T-helper 17 cell (primary cell): ENCODE measurements at regions not wholly inside any gene's neighbourhood (a gene's known extent, or its start where the extent isn't known, plus 50 kb on each side); places are given as distances from the start of the nearest gene placed in this dataset.
"Not testable (repeated sequence)": the region's sequence is repeated elsewhere in the genome, so short reads cannot be mapped to it uniquely, and the experiment has no call there.

Source experiments
- ATAC-seq: fragments of 150-1000 bp; cut with Tn5 transposase; 2 replicates; pipeline ENCODE4 v1.10.0; 2021; ENCODE audit warnings: mild to moderate bottlenecking, moderate library complexity
- DNase-seq, 3 donors: peaks; one replicate each; pipeline versions ENCODE4 v3.0.0 to v3.0.0-alpha.2; 2020 to 2021
- H3K9me3 ChIP-seq: one replicate; pipeline ENCODE4 v1.7.0; 2013; ENCODE audit warnings: low read length, mild to moderate bottlenecking; ENCODE audit not compliant: control insufficient read depth, poor library complexity, severe bottlenecking
- H3K27ac Mint-ChIP-seq: one replicate; pipeline ENCODE4 v1.8.0; 2022; ENCODE audit warnings: mild to moderate bottlenecking, moderate library complexity, mixed read lengths
- H3K27me3 Mint-ChIP-seq: one replicate; pipeline ENCODE4 v1.8.0; 2022; ENCODE audit warnings: mixed read lengths
- H3K36me3 Mint-ChIP-seq: one replicate; pipeline ENCODE4 v1.8.0; 2022; ENCODE audit warnings: low read depth, mixed read lengths
- H3K4me1 Mint-ChIP-seq: one replicate; pipeline ENCODE4 v1.8.0; 2022; ENCODE audit warnings: mild to moderate bottlenecking, mixed read lengths
- H3K4me3 Mint-ChIP-seq: one replicate; pipeline ENCODE4 v1.8.0; 2022; ENCODE audit warnings: mild to moderate bottlenecking, moderate library complexity, mixed read lengths

GRCh38 chr6:148635070-148635743, 111.6 kb upstream of the UST start:
- no peaks in the 10 kb centered on the region for H3K27me3 Mint-ChIP-seq

GRCh38 chr6:148641836-148642235, 105.0 kb upstream of the UST start:
- H3K36me3 Mint-ChIP-seq, H3K9me3 ChIP-seq, H3K4me1 Mint-ChIP-seq, DNase-seq, H3K27ac Mint-ChIP-seq, ATAC-seq, H3K4me3 Mint-ChIP-seq, H3K27me3 Mint-ChIP-seq: not testable (repeated sequence)

More at GRCh38 chr6:148635070-148635743, 111.6 kb upstream of the UST start:
- H3K4me3 Mint-ChIP-seq: peak overlapping the region; percentile 2
- peaks cover 9% of the 10 kb centered on the region for H3K4me1 Mint-ChIP-seq
- H3K27ac Mint-ChIP-seq: no peak overlapping the region
- no peaks in the 10 kb centered on the region for H3K36me3 Mint-ChIP-seq
- no peak for DNase-seq
- H3K9me3 ChIP-seq: no peaks in the 10 kb centered on the region
- ATAC-seq: no peak

- H3K36me3 Mint-ChIP-seq, H3K4me1 Mint-ChIP-seq, DNase-seq, ATAC-seq, H3K4me3 Mint-ChIP-seq, H3K9me3 ChIP-seq, H3K27ac Mint-ChIP-seq: not testable (repeated sequence)
- peaks cover 12% of the 10 kb centered on the region for H3K27me3 Mint-ChIP-seq
Observed at GRCh38 chr6:148643208-148643607, 103.6 kb upstream of the UST start.

- DNase-seq, ATAC-seq, H3K27ac Mint-ChIP-seq, H3K4me3 Mint-ChIP-seq, H3K9me3 ChIP-seq, H3K36me3 Mint-ChIP-seq, H3K4me1 Mint-ChIP-seq: not testable (repeated sequence)
- peaks cover 18% of the 10 kb centered on the region for H3K27me3 Mint-ChIP-seq
Observed at GRCh38 chr6:148645049-148645448, 101.8 kb upstream of the UST start.

- ATAC-seq (no peak), DNase-seq (no peak)
- Mint-ChIP-seq H3K4me1 (no peaks in the 10 kb centered on the region), H3K36me3 (peaks cover 2% of the 10 kb centered on the region), H3K27me3 (peaks cover 18% of the 10 kb centered on the region), H3K4me3 (no peak overlapping the region), H3K27ac (no peak overlapping the region)
- H3K9me3 ChIP-seq: no peaks in the 10 kb centered on the region
Observed at GRCh38 chr6:148648754-148649453, 97.9 kb upstream of the UST start.

- no peaks in the 10 kb centered on the region for H3K9me3 ChIP-seq
- Mint-ChIP-seq H3K27me3 (peaks cover 18% of the 10 kb centered on the region), H3K4me1 (no peaks in the 10 kb centered on the region), H3K4me3 (no peak overlapping the region), H3K36me3 (peaks cover 2% of the 10 kb centered on the region), H3K27ac (no peak overlapping the region)
- DNase-seq (no peak), ATAC-seq (no peak)
Observed at GRCh38 chr6:148649454-148649963, 97.3 kb upstream of the UST start.

GRCh38 chr6:148650941-148651505, 95.8 kb upstream of the UST start:
- Mint-ChIP-seq H3K4me3 (no peak overlapping the region), H3K36me3 (no peaks in the 10 kb centered on the region), H3K4me1 (no peaks in the 10 kb centered on the region), H3K27me3 (peaks cover 10% of the 10 kb centered on the region), H3K27ac (no peak overlapping the region)
- ATAC-seq: no peak
- no peak for DNase-seq
- no peaks in the 10 kb centered on the region for H3K9me3 ChIP-seq

- Mint-ChIP-seq H3K27ac (no peak overlapping the region), H3K4me3 (no peak overlapping the region), H3K4me1 (no peaks in the 10 kb centered on the region), H3K27me3 (peaks cover 10% of the 10 kb centered on the region), H3K36me3 (no peaks in the 10 kb centered on the region)
- ATAC-seq: no peak
- DNase-seq: no peak
- H3K9me3 ChIP-seq: no peaks in the 10 kb centered on the region
Observed at GRCh38 chr6:148652205-148652604, 94.6 kb upstream of the UST start.

GRCh38 chr6:148653138-148653776, 93.6 kb upstream of the UST start:
- H3K27me3 Mint-ChIP-seq: peaks cover 5% of the 10 kb centered on the region
- H3K36me3 Mint-ChIP-seq: no peaks in the 10 kb centered on the region
- DNase-seq: no peak
- no peak overlapping the region for H3K27ac Mint-ChIP-seq
- ATAC-seq: no peak
- H3K4me1 Mint-ChIP-seq: no peaks in the 10 kb centered on the region
- H3K4me3 Mint-ChIP-seq: no peak overlapping the region
- H3K9me3 ChIP-seq: no peaks in the 10 kb centered on the region

GRCh38 chr6:148657048-148657447, 89.8 kb upstream of the UST start:
- Mint-ChIP-seq H3K4me3 (no peak overlapping the region), H3K36me3 (no peaks in the 10 kb centered on the region), H3K27ac (no peak overlapping the region), H3K27me3 (no peaks in the 10 kb centered on the region), H3K4me1 (no peaks in the 10 kb centered on the region)
- ATAC-seq (peak; percentile 12), DNase-seq (no peak)
- no peaks in the 10 kb centered on the region for H3K9me3 ChIP-seq

- no peaks in the 10 kb centered on the region for H3K9me3 ChIP-seq
- no peak overlapping the region for H3K4me3 Mint-ChIP-seq
- H3K27me3 Mint-ChIP-seq: no peaks in the 10 kb centered on the region
- no peaks in the 10 kb centered on the region for H3K36me3 Mint-ChIP-seq
- H3K4me1 Mint-ChIP-seq: no peaks in the 10 kb centered on the region
- no peak overlapping the region for H3K27ac Mint-ChIP-seq
- no peak for ATAC-seq
- DNase-seq: no peak
Observed at GRCh38 chr6:148658681-148659430, 88.0 kb upstream of the UST start.

- Mint-ChIP-seq H3K4me3 (no peak overlapping the region), H3K36me3 (no peaks in the 10 kb centered on the region)
Observed at GRCh38 chr6:148667395-148667794, 79.4 kb upstream of the UST start.

GRCh38 chr6:148671085-148671484, 75.7 kb upstream of the UST start:
- ATAC-seq: no peak
- no peak overlapping the region for H3K4me3 Mint-ChIP-seq
- peaks cover 1% of the 10 kb centered on the region for H3K27me3 Mint-ChIP-seq
- H3K36me3 Mint-ChIP-seq: no peaks in the 10 kb centered on the region
- no peak for DNase-seq
- H3K4me1 Mint-ChIP-seq: no peaks in the 10 kb centered on the region
- H3K27ac Mint-ChIP-seq: no peak overlapping the region
- no peaks in the 10 kb centered on the region for H3K9me3 ChIP-seq

More at GRCh38 chr6:148667395-148667794, 79.4 kb upstream of the UST start:
- DNase-seq: no peak
- ATAC-seq: no peak
- Mint-ChIP-seq H3K27me3 (no peaks in the 10 kb centered on the region), H3K27ac (no peak overlapping the region), H3K4me1 (no peaks in the 10 kb centered on the region)
- no peaks in the 10 kb centered on the region for H3K9me3 ChIP-seq
